Esophagus squamous epithelium (tissue), 4 donors: ENCODE measurements at regions not wholly inside any gene's neighbourhood (a gene's known extent, or its start where the extent isn't known, plus 50 kb on each side); places are given as distances from the start of the nearest gene placed in this dataset.

Source experiments
- CTCF ChIP-seq, 6 experiments: fragments of 450-650 bp in 4 of 6; fragments of 200-600 bp in 2 of 6; sonication (generic) in 2 of 6; IDR thresholded peaks; one replicate each; pipeline ENCODE4 v1.5.1; 2016 to 2019; ENCODE audit warnings: antibody characterized with exemption in 6 of 6, mild to moderate bottlenecking in 4 of 6, moderate library complexity in 4 of 6
- POLR2A ChIP-seq, 4 donors: fragments of 450-650 bp; IDR thresholded peaks; one replicate each; pipeline ENCODE4 v1.6.1; 2017; ENCODE audit warnings: antibody characterized with exemption in 4 of 4, mild to moderate bottlenecking in 4 of 4, moderate library complexity in 3 of 4

GRCh38 chr5:104412649-104413240, 850.2 kb upstream of the NUDT12 start:
- TF ChIP-seq CTCF (IDR thresholded peaks at IDR 0.05) = no peak
- no peak for TF ChIP-seq POLR2A (IDR thresholded peaks at IDR 0.05)
